Upper lobe of left lung (tissue), 6 donors: ENCODE measurements at regions not wholly inside any gene's neighbourhood (a gene's known extent, or its start where the extent isn't known, plus 50 kb on each side); places are given as distances from the start of the nearest gene placed in this dataset.
"Not testable (repeated sequence)": the region's sequence is repeated elsewhere in the genome, so short reads cannot be mapped to it uniquely, and the experiment has no call there.

Source experiments
- ATAC-seq, 2 donors: fragments of 200-7000 bp; cut with Tn5 transposase; one replicate each; pipeline ENCODE4 v1.9.1; 2022; ENCODE audit warnings: mild to moderate bottlenecking in 2 of 2, moderate library complexity in 2 of 2; ENCODE audit not compliant: low FRiP score in 2 of 2
- DNase-seq, 2 donors: peaks; one replicate each; pipeline ENCODE4 v3.0.0-alpha.2; 2019 to 2020
- H3K27ac ChIP-seq, 4 donors: fragments of 200-600 bp; sonication (generic); one replicate each; pipeline ENCODE4 v1.5.1; 2016 to 2019
- H3K27me3 ChIP-seq, 4 donors: fragments of 200-600 bp; sonication (generic); one replicate each; pipeline ENCODE4 v1.5.1; 2017 to 2019
- H3K36me3 ChIP-seq, 4 donors: fragments of 200-600 bp; sonication (generic); one replicate each; pipeline ENCODE4 v1.5.1; 2016 to 2019
- H3K4me1 ChIP-seq, 4 donors: fragments of 200-600 bp; sonication (generic); one replicate each; pipeline ENCODE4 v1.5.1; 2018 to 2019
- H3K4me3 ChIP-seq, 4 donors: fragments of 200-600 bp; sonication (generic); one replicate each; pipeline ENCODE4 v1.5.1; 2017 to 2019; ENCODE audit warnings: mild to moderate bottlenecking in 2 of 4, moderate library complexity in 1 of 4
- H3K9me3 ChIP-seq, 4 donors: fragments of 200-600 bp; sonication (generic); one replicate each; pipeline ENCODE4 v1.5.1; 2018 to 2019
- CTCF ChIP-seq, 6 experiments: fragments of 450-650 bp in 4 of 6; fragments of 200-600 bp in 2 of 6; sonication (generic) in 2 of 6; IDR thresholded peaks; one replicate each; pipeline ENCODE4 v1.5.1; 2016 to 2019; ENCODE audit warnings: antibody characterized with exemption in 6 of 6
- EP300 ChIP-seq, 4 donors: sonication (generic); formaldehyde crosslinking; IDR thresholded peaks; one replicate each; pipeline ENCODE4 v1.5.1; 2017; ENCODE audit warnings: antibody characterized with exemption in 4 of 4, control low read depth in 2 of 4
- POLR2A ChIP-seq, 4 donors: fragments of 450-650 bp; IDR thresholded peaks; one replicate each; pipeline ENCODE4 v1.5.1; 2016 to 2017; ENCODE audit warnings: antibody characterized with exemption in 4 of 4, mild to moderate bottlenecking in 2 of 4
- POLR2AphosphoS5 ChIP-seq, 2 donors: sonication (generic); formaldehyde crosslinking; IDR thresholded peaks; one replicate each; pipeline ENCODE4 v1.5.1; 2017; ENCODE audit warnings: antibody characterized with exemption in 2 of 2
- WGBS, 2 donors: methylation state at CpG; one replicate each; pipeline ENCODE4 v1.1.5; 2017 to 2018; 5-methylcytosine and 5-hydroxymethylcytosine counted together
- donor health status: DM: no; HTN: no; CAD: no; lungs with moderate emphysema.
- donor health status: DM: no; HTN: yes; CAD: no; lungs with severe emphysema.

GRCh38 chr11:57903441-57904123 is 120.1 kb upstream of the OR9Q1 start:
- Histone ChIP-seq H3K4me1 (no peaks in the 10 kb centered on the region), H3K27ac (no peak overlapping the region), H3K4me3 (no peak overlapping the region), H3K27me3 (no peaks in the 10 kb centered on the region), H3K9me3 (no peaks in the 10 kb centered on the region), H3K36me3 (no peaks in the 10 kb centered on the region)
- TF ChIP-seq POLR2AphosphoS5 (IDR thresholded peaks at IDR 0.05) = no peak
- no peak for TF ChIP-seq CTCF (IDR thresholded peaks at IDR 0.05)
- TF ChIP-seq POLR2A (IDR thresholded peaks at IDR 0.05) = no peak
- TF ChIP-seq EP300 (IDR thresholded peaks at IDR 0.05) = no peak
- ATAC-seq (peak; percentile 34 to 39), DNase-seq (peak in 1 of 2 donors; percentile 23)
- 48 to 76% methylated on average over 5 to 11 of the region's 11 CpGs for WGBS, 2 donors

GRCh38 chr11:57904376-57904775 is 119.3 kb upstream of the OR9Q1 start:
- no peaks in the 10 kb centered on the region for H3K36me3 ChIP-seq
- no peaks in the 10 kb centered on the region for H3K9me3 ChIP-seq
- no peaks in the 10 kb centered on the region for H3K4me1 ChIP-seq
- no peak for DNase-seq
- no peak overlapping the region for H3K4me3 ChIP-seq
- WGBS, 2 donors = 73 to 88% methylated on average over 10 of the region's 10 CpGs
- ATAC-seq = no peak
- no peak for TF ChIP-seq POLR2A (IDR thresholded peaks at IDR 0.05)
- TF ChIP-seq CTCF (IDR thresholded peaks at IDR 0.05) = no peak
- no peak for TF ChIP-seq EP300 (IDR thresholded peaks at IDR 0.05)
- TF ChIP-seq POLR2AphosphoS5 (IDR thresholded peaks at IDR 0.05) = no peak
- H3K27me3 ChIP-seq = no peaks in the 10 kb centered on the region
- H3K27ac ChIP-seq = no peak overlapping the region

DNA sequence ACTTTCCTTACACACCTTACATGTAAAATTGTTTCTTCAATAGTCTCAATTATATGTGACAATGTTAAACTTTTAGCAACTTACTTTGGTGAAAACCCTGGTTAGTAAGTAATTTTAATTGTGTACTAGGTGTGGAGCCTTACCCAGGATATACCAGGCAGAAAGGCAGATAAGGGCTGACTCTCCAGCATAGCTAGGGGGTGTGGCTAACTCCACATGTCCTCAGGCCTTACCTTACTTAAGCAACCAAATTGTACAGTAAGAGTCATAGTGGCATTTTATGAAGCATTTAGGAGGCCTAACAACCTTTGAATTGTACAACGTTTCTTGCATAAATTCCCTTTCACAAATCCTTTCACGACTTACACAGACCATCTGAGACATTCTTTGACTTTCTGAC is 118.2 kb upstream of the OR9Q1 start:
- no peak for ATAC-seq
- WGBS, 2 donors = 84 to 88% methylated on average over 2 of the region's 2 CpGs
- Histone ChIP-seq H3K4me1 (no peaks in the 10 kb centered on the region), H3K4me3 (no peak overlapping the region), H3K27me3 (no peaks in the 10 kb centered on the region), H3K27ac (no peak overlapping the region), H3K9me3 (no peaks in the 10 kb centered on the region), H3K36me3 (no peaks in the 10 kb centered on the region)
- no peak for DNase-seq
- TF ChIP-seq POLR2AphosphoS5 (IDR thresholded peaks at IDR 0.05) (no peak), POLR2A (IDR thresholded peaks at IDR 0.05) (no peak), EP300 (IDR thresholded peaks at IDR 0.05) (no peak), CTCF (IDR thresholded peaks at IDR 0.05) (no peak)

DNA sequence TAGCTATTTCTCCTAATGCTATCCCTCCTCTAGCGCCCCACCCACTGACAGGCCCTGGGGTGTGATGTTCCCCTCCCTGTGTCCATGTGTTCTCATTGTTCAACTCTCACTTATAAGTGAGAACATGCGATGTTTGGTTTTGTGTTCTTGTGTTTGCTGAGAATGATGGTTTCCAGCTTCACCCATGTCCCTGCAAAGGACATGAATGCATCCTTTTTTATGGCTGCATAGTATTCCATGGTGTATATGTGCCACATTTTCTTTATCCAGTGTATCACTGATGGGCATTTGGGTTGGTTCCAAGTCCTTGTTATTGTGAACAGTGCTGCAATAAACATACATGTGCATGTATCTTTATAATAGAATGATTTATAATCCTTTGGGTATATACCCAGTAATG is 115.3 kb upstream of the OR9Q1 start:
- not testable (repeated sequence) for H3K36me3 ChIP-seq, H3K27ac ChIP-seq, H3K4me1 ChIP-seq, DNase-seq, H3K4me3 ChIP-seq, H3K9me3 ChIP-seq, ATAC-seq, H3K27me3 ChIP-seq
- 88% methylated on average over 2 of the region's 2 CpGs for WGBS, 2 donors

DNA sequence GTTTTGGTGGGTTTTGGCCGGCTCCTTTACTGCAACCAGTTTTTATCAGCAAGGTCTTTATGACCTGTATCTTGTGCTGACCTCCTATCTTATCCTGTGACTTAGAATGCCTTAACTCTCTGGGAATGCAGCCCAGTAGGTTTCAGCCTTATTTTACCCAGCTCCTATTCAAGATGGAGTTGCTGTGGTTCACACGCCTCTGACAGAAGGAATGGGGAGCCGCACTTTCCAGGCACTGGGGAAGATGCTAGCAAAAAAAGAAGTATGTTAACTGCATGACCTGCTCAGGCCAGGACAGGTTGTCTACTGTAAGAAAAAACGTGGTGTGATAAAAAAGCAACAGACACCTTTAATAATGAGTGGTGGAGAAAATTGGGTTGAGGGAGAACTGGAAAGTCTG is 112.2 kb upstream of the OR9Q1 start:
- H3K4me1 ChIP-seq, DNase-seq, H3K9me3 ChIP-seq, H3K4me3 ChIP-seq, ATAC-seq, H3K36me3 ChIP-seq, H3K27ac ChIP-seq, H3K27me3 ChIP-seq: not testable (repeated sequence)
- 83 to 91% methylated on average over 4 of the region's 4 CpGs for WGBS, 2 donors
